ENCODE measurements at regions not wholly inside any gene's neighbourhood (a gene's known extent, or its start where the extent isn't known, plus 50 kb on each side); places are given as distances from the start of the nearest gene placed in this dataset.

GRCh38 chr4:60562334-60562733, 637.8 kb upstream of the ADGRL3 start:
- TF ChIP-seq EZH2 (IDR thresholded peaks at IDR 0.05; ENCODE audit: borderline replicate concordance, low read depth, low read length, poor library complexity, severe bottlenecking) = no peak
- no peak for TF ChIP-seq CTCF (conservative IDR thresholded peaks at IDR 0.05; ENCODE audit: low read depth, low read length)
- Histone ChIP-seq H3K36me3 (ENCODE audit: insufficient read depth, low read length, poor library complexity, severe bottlenecking) (no peaks in the 10 kb centered on the region), H3K27me3 (replicated peaks; ENCODE audit: insufficient read depth, low read depth, low read length, poor library complexity) (no peaks in the 10 kb centered on the region), H3K4me1 (ENCODE audit: insufficient read depth, low read length, poor library complexity, severe bottlenecking) (no peaks in the 10 kb centered on the region), H3K4me3 (ENCODE audit: low read depth, low read length, poor library complexity, severe bottlenecking) (no peak overlapping the region), H3K27ac (ENCODE audit: low read depth, low read length, poor library complexity, severe bottlenecking) (no peak overlapping the region), H3K9me3 (ENCODE audit: low read depth, low read length, poor library complexity, severe bottlenecking) (no peaks in the 10 kb centered on the region)
- BruUV-seq (replicated peaks) = no TSS peak
- intact Hi-C loops (cut with micrococcal nuclease; ENCODE audit: unreplicated experiment) = no loop called here
- ChIA-PET POLR2A (ENCODE audit: low non-redundant PET) (no interaction called here), CTCF (no interaction called here)
- no peak for DNase-seq (ENCODE audit: low spot score)

- CTCF ChIA-PET = no interaction called here
- Histone ChIP-seq H3K4me1 (ENCODE audit: insufficient read depth, low read length, poor library complexity, severe bottlenecking) (no peaks in the 10 kb centered on the region), H3K36me3 (ENCODE audit: insufficient read depth, low read length, poor library complexity, severe bottlenecking) (no peaks in the 10 kb centered on the region), H3K9me3 (ENCODE audit: low read depth, low read length, poor library complexity, severe bottlenecking) (no peaks in the 10 kb centered on the region), H3K4me3 (ENCODE audit: low read depth, low read length, poor library complexity, severe bottlenecking) (no peak overlapping the region), H3K27me3 (replicated peaks; ENCODE audit: insufficient read depth, low read depth, low read length, poor library complexity) (no peaks in the 10 kb centered on the region), H3K27ac (ENCODE audit: low read depth, low read length, poor library complexity, severe bottlenecking) (no peak overlapping the region)
- intact Hi-C loops (cut with micrococcal nuclease; ENCODE audit: unreplicated experiment) = no loop called here
- DNase-seq (ENCODE audit: low spot score) = no peak
- TF ChIP-seq EZH2 (IDR thresholded peaks at IDR 0.05; ENCODE audit: borderline replicate concordance, low read depth, low read length, poor library complexity, severe bottlenecking) (no peak), CTCF (conservative IDR thresholded peaks at IDR 0.05; ENCODE audit: low read depth, low read length) (no peak)
- no TSS peak for BruUV-seq (replicated peaks)
- POLR2A ChIA-PET (ENCODE audit: low non-redundant PET) = no interaction called here
Measured at GRCh38 chr4:60565558-60565957, 634.6 kb upstream of the ADGRL3 start.

GRCh38 chr4:60575336-60575735, 624.8 kb upstream of the ADGRL3 start:
- CTCF ChIA-PET = no interaction called here
- BruUV-seq (replicated peaks) = no TSS peak

More at GRCh38 chr4:60575336-60575735, 624.8 kb upstream of the ADGRL3 start:
- DNase-seq (ENCODE audit: low spot score) = no peak
- Histone ChIP-seq H3K36me3 (ENCODE audit: insufficient read depth, low read length, poor library complexity, severe bottlenecking) (no peaks in the 10 kb centered on the region), H3K27ac (ENCODE audit: low read depth, low read length, poor library complexity, severe bottlenecking) (no peak overlapping the region), H3K9me3 (ENCODE audit: low read depth, low read length, poor library complexity, severe bottlenecking) (no peaks in the 10 kb centered on the region), H3K4me3 (ENCODE audit: low read depth, low read length, poor library complexity, severe bottlenecking) (no peak overlapping the region), H3K27me3 (replicated peaks; ENCODE audit: insufficient read depth, low read depth, low read length, poor library complexity) (no peaks in the 10 kb centered on the region), H3K4me1 (ENCODE audit: insufficient read depth, low read length, poor library complexity, severe bottlenecking) (no peaks in the 10 kb centered on the region)
- POLR2A ChIA-PET (ENCODE audit: low non-redundant PET) = no interaction called here
- intact Hi-C loops (cut with micrococcal nuclease; ENCODE audit: unreplicated experiment) = no loop called here
- TF ChIP-seq CTCF (conservative IDR thresholded peaks at IDR 0.05; ENCODE audit: low read depth, low read length) = no peak
- no peak for TF ChIP-seq EZH2 (IDR thresholded peaks at IDR 0.05; ENCODE audit: borderline replicate concordance, low read depth, low read length, poor library complexity, severe bottlenecking)
